T-helper 17 cell (primary cell): ENCODE measurements at regions not wholly inside any gene's neighbourhood (a gene's known extent, or its start where the extent isn't known, plus 50 kb on each side); places are given as distances from the start of the nearest gene placed in this dataset.
"Not testable (repeated sequence)": the region's sequence is repeated elsewhere in the genome, so short reads cannot be mapped to it uniquely, and the experiment has no call there.

ENCODE experiments used
- ATAC-seq: fragments of 150-1000 bp; cut with Tn5 transposase; 2 replicates; pipeline ENCODE4 v1.10.0; 2021; ENCODE audit warnings: mild to moderate bottlenecking, moderate library complexity
- DNase-seq, 3 donors: peaks; one replicate each; pipeline versions ENCODE4 v3.0.0 to v3.0.0-alpha.2; 2020 to 2021
- H3K9me3 ChIP-seq: one replicate; pipeline ENCODE4 v1.7.0; 2013; ENCODE audit warnings: low read length, mild to moderate bottlenecking; ENCODE audit not compliant: control insufficient read depth, poor library complexity, severe bottlenecking
- H3K27ac Mint-ChIP-seq: one replicate; pipeline ENCODE4 v1.8.0; 2022; ENCODE audit warnings: mild to moderate bottlenecking, moderate library complexity, mixed read lengths
- H3K27me3 Mint-ChIP-seq: one replicate; pipeline ENCODE4 v1.8.0; 2022; ENCODE audit warnings: mixed read lengths
- H3K36me3 Mint-ChIP-seq: one replicate; pipeline ENCODE4 v1.8.0; 2022; ENCODE audit warnings: low read depth, mixed read lengths
- H3K4me1 Mint-ChIP-seq: one replicate; pipeline ENCODE4 v1.8.0; 2022; ENCODE audit warnings: mild to moderate bottlenecking, mixed read lengths
- H3K4me3 Mint-ChIP-seq: one replicate; pipeline ENCODE4 v1.8.0; 2022; ENCODE audit warnings: mild to moderate bottlenecking, moderate library complexity, mixed read lengths

GRCh38 chr14:84456946-84457345, 1073.0 kb upstream of the FLRT2 start:
- H3K27me3 Mint-ChIP-seq, result no peaks in the 10 kb centered on the region
- H3K9me3 ChIP-seq, result no peaks in the 10 kb centered on the region
- H3K4me1 Mint-ChIP-seq, result no peaks in the 10 kb centered on the region
- DNase-seq, result no peak
- ATAC-seq, result no peak
- H3K36me3 Mint-ChIP-seq, result no peaks in the 10 kb centered on the region
- H3K27ac Mint-ChIP-seq, result no peak overlapping the region
- no peak overlapping the region for H3K4me3 Mint-ChIP-seq

- no peaks in the 10 kb centered on the region for H3K4me1 Mint-ChIP-seq
- no peak overlapping the region for H3K4me3 Mint-ChIP-seq
- no peaks in the 10 kb centered on the region for H3K36me3 Mint-ChIP-seq
- no peaks in the 10 kb centered on the region for H3K27me3 Mint-ChIP-seq
- no peak overlapping the region for H3K27ac Mint-ChIP-seq
- H3K9me3 ChIP-seq, result no peaks in the 10 kb centered on the region
- ATAC-seq, result no peak
- no peak for DNase-seq
Measured at GRCh38 chr14:84458881-84459280, 1071.1 kb upstream of the FLRT2 start.

DNA sequence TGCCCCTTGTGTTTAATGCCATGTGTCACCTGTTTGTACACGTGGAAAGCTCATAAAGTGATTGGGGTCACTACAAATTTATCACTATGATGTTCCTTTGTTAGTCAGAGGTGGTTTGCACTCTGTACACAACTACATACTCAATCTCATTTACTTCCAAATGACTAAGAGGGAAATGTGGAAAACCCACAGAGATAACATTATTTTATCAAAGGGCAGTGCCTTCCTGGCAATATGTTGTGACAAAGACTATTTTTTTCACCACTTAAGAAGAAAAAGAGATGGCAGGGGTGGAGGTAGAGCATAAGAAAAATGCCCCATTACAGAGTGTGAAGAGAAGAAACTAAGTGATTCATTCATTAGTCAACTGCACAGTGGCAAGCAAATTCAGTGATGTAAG, 1064.1 kb upstream of the FLRT2 start:
- H3K4me1 Mint-ChIP-seq, result no peaks in the 10 kb centered on the region
- H3K4me3 Mint-ChIP-seq, result no peak overlapping the region
- H3K36me3 Mint-ChIP-seq, result no peaks in the 10 kb centered on the region

DNA sequence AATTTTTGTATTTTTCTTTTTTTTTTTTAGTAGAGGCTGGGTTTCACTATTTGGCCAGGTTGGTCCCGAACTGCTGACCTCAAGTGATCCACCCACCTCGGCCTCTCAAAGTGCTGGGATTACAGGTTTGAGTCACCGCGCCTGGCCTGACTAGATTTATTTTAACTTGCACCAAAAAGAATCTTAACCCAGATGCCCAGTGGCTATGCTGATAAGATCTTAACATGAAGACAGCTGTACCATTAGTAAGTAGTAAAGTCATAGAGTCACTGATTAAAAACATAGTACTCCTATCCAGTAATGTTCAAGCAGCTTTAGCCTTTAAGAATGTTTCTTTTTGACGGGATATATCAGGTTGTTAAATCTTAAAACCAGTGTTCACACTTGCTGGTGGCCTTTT, 1061.8 kb upstream of the FLRT2 start:
- ATAC-seq, result no peak
- no peak overlapping the region for H3K27ac Mint-ChIP-seq
- H3K4me3 Mint-ChIP-seq, result no peak overlapping the region
- H3K4me1 Mint-ChIP-seq, result no peaks in the 10 kb centered on the region
- H3K9me3 ChIP-seq, result no peaks in the 10 kb centered on the region
- no peaks in the 10 kb centered on the region for H3K27me3 Mint-ChIP-seq
- DNase-seq, result no peak
- H3K36me3 Mint-ChIP-seq, result no peaks in the 10 kb centered on the region

More for the DNA sequence above, 1064.1 kb upstream of the FLRT2 start:
- H3K27ac Mint-ChIP-seq, result no peak overlapping the region
- DNase-seq (no peak), ATAC-seq (no peak)
- no peaks in the 10 kb centered on the region for H3K27me3 Mint-ChIP-seq
- no peaks in the 10 kb centered on the region for H3K9me3 ChIP-seq

- DNase-seq, result no peak
- H3K9me3 ChIP-seq, result no peaks in the 10 kb centered on the region
- no peaks in the 10 kb centered on the region for H3K27me3 Mint-ChIP-seq
- H3K4me1 Mint-ChIP-seq, result no peaks in the 10 kb centered on the region
- H3K27ac Mint-ChIP-seq, result no peak overlapping the region
- no peak for ATAC-seq
- H3K36me3 Mint-ChIP-seq, result no peaks in the 10 kb centered on the region
- H3K4me3 Mint-ChIP-seq, result no peak overlapping the region
Measured at GRCh38 chr14:84477996-84478395, 1051.9 kb upstream of the FLRT2 start.

DNA sequence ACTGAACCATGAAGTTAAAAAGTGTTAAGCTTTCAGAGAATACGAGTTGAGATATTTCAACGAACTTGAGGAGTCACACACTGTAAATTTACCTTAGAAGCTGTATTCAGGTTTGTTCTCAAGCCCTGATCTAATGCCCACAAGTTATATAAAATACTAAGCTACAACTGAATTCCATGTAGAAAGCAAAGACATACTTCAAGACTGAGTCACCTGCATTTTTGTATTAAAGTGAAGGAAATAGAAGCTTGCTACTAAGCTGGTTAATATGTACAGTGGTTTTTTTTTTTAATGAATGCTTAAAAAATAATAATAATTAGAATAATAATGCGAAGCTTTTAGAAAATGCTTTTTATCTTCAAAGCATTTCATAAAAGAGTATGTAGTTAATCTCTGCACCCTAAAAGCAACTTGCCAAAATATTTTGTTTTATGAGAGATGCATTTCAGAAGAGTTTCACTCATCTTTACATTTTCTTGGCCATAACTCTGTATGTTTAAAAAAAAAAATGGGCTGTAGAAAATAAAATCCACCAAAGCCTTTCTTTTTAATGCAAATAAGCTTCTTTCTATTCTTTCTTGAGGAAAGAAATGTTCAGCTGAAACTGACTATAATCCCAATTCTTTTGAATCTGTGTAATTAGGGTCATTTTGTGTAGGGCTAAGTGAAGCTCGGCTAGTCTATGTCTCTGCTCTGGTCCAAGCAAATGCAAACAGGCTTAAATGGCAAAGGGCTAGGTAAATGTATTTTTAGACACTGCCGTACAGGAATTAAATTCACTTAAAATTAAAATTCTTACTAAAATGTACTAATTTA, 1047.5 kb upstream of the FLRT2 start:
- ATAC-seq (no peak), DNase-seq (no peak)
- Mint-ChIP-seq H3K4me1 (no peaks in the 10 kb centered on the region), H3K27me3 (no peaks in the 10 kb centered on the region), H3K4me3 (no peak overlapping the region), H3K27ac (no peak overlapping the region), H3K36me3 (no peaks in the 10 kb centered on the region)
- H3K9me3 ChIP-seq, result no peaks in the 10 kb centered on the region

DNA sequence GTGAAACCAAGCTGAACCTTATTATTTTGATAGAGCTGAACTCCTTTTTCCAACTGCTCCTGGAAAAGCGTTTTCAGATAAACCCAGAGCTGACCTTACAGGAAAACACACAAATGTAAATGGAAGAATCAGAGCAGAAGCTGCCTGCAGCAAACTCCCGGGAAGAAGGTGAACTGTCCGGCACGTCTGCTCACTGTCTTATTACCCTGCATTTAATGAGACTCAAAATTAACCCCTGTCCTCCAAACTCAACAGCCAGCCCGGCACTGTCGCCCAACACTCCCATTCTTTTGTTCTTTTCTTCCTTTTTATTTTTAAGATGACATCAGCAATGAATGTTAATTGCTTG, 1046.9 kb upstream of the FLRT2 start:
- no peaks in the 10 kb centered on the region for H3K4me1 Mint-ChIP-seq
- no peaks in the 10 kb centered on the region for H3K36me3 Mint-ChIP-seq

GRCh38 chr14:84484243-84484642, 1045.7 kb upstream of the FLRT2 start:
- not testable (repeated sequence) for H3K36me3 Mint-ChIP-seq, ATAC-seq, H3K9me3 ChIP-seq, H3K4me3 Mint-ChIP-seq, H3K4me1 Mint-ChIP-seq, H3K27ac Mint-ChIP-seq, DNase-seq, H3K27me3 Mint-ChIP-seq

More for the DNA sequence above, 1046.9 kb upstream of the FLRT2 start:
- Mint-ChIP-seq H3K27me3 (no peaks in the 10 kb centered on the region), H3K27ac (no peak overlapping the region), H3K4me3 (no peak overlapping the region)
- ATAC-seq, result no peak
- no peak for DNase-seq
- no peaks in the 10 kb centered on the region for H3K9me3 ChIP-seq

DNA sequence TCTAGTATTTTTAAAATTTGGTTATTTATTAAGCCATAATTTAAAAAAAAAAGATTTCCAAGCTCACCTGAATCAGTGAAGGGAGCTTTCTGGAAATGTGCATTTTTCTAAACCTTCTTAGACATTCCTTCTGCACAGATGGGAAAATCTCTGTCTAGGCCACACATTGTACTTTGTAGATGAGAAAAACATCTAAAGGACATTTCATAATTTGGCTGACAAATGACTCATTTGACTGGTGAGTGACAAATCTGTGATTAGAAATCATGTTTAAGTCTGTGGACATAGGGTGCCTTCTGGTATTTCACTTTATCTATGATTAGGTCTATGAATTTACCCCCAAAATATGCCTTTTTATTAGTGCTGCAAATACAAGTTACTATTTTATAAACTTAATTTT, 1044.9 kb upstream of the FLRT2 start:
- no peaks in the 10 kb centered on the region for H3K36me3 Mint-ChIP-seq
- H3K9me3 ChIP-seq, result no peaks in the 10 kb centered on the region
- ATAC-seq (no peak), DNase-seq (no peak)
- no peaks in the 10 kb centered on the region for H3K27me3 Mint-ChIP-seq
- no peak overlapping the region for H3K27ac Mint-ChIP-seq
- H3K4me3 Mint-ChIP-seq, result no peak overlapping the region
- H3K4me1 Mint-ChIP-seq, result no peaks in the 10 kb centered on the region

- Mint-ChIP-seq H3K4me3 (no peak overlapping the region), H3K27me3 (no peaks in the 10 kb centered on the region), H3K4me1 (no peaks in the 10 kb centered on the region), H3K36me3 (no peaks in the 10 kb centered on the region), H3K27ac (no peak overlapping the region)
- no peaks in the 10 kb centered on the region for H3K9me3 ChIP-seq
- ATAC-seq, result no peak
- no peak for DNase-seq
Measured at GRCh38 chr14:84490081-84490480, 1039.9 kb upstream of the FLRT2 start.

DNA sequence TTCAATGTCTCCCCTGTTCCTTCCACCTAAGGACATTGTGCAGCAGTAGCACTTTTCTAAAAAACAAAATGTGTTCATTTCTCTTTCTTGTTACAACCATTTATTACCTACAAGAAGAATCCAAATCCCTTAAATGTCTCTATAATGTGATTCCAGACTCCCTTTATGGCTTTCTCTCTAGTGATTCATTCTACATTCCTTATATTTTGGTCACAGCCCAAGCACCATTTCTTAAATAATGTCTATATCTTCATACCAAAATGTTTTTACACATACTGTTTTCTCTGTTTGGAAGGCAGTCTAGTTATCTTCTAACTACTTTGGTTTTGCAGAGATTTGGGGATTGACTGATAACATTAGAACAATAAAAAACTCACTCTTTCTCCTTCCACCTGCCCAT, 1037.3 kb upstream of the FLRT2 start:
- Mint-ChIP-seq H3K27me3 (no peaks in the 10 kb centered on the region), H3K36me3 (no peaks in the 10 kb centered on the region), H3K4me3 (no peak overlapping the region), H3K4me1 (no peaks in the 10 kb centered on the region), H3K27ac (no peak overlapping the region)
- no peak for ATAC-seq
- H3K9me3 ChIP-seq, result no peaks in the 10 kb centered on the region
- no peak for DNase-seq

- no peaks in the 10 kb centered on the region for H3K9me3 ChIP-seq
- no peaks in the 10 kb centered on the region for H3K4me1 Mint-ChIP-seq
- no peak overlapping the region for H3K27ac Mint-ChIP-seq
- no peaks in the 10 kb centered on the region for H3K36me3 Mint-ChIP-seq
- no peaks in the 10 kb centered on the region for H3K27me3 Mint-ChIP-seq
- DNase-seq, result no peak
- H3K4me3 Mint-ChIP-seq, result no peak overlapping the region
- ATAC-seq, result no peak
Measured at GRCh38 chr14:84493779-84494178, 1036.2 kb upstream of the FLRT2 start.

DNA sequence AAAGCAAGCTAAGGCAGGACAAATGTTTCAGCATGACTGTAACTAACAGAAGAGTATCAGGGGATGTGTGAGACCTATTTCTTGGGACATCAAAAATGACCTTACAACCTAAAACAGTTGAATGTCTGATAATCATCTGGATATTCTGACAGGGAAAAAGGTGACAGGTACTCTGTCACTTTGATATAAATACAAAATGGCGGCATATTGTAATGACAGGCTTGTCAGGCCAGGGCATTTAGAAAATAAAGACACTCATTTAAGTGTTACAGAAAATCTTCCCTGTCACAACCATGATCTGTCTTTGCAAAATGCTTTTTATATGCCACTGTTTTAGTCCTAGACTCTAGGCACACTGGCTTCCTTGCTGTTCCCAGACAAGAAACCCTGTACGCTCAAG, 1033.3 kb upstream of the FLRT2 start:
- no peaks in the 10 kb centered on the region for H3K4me1 Mint-ChIP-seq
- H3K27me3 Mint-ChIP-seq, result no peaks in the 10 kb centered on the region
- no peak overlapping the region for H3K27ac Mint-ChIP-seq
- no peak overlapping the region for H3K4me3 Mint-ChIP-seq
- H3K36me3 Mint-ChIP-seq, result no peaks in the 10 kb centered on the region
- no peak for DNase-seq
- no peaks in the 10 kb centered on the region for H3K9me3 ChIP-seq
- no peak for ATAC-seq

GRCh38 chr14:84512823-84513222, 1017.1 kb upstream of the FLRT2 start:
- not testable (repeated sequence) for H3K27ac Mint-ChIP-seq, H3K9me3 ChIP-seq, H3K36me3 Mint-ChIP-seq, H3K27me3 Mint-ChIP-seq, ATAC-seq, DNase-seq, H3K4me1 Mint-ChIP-seq, H3K4me3 Mint-ChIP-seq
